Spleen (tissue), 7 donors: ENCODE measurements at regions not wholly inside any gene's neighbourhood (a gene's known extent, or its start where the extent isn't known, plus 50 kb on each side); places are given as distances from the start of the nearest gene placed in this dataset.

Source experiments
- CTCF ChIP-seq, 11 experiments: fragments of 200-600 bp in 7 of 11; fragments of 450-650 bp in 4 of 11; sonication (generic) in 4 of 11; IDR thresholded peaks in 8 of 11; conservative IDR thresholded peaks in 3 of 11; 1 replicate in 7 of 11; 2 replicates in 4 of 11; pipeline versions ENCODE4 v1.4.0 to v1.8.0; 2016 to 2021; ENCODE audit warnings: antibody characterized with exemption in 11 of 11, inconsistent platforms in 4 of 11, mild to moderate bottlenecking in 1 of 11
- POLR2A ChIP-seq, 3 donors: fragments of 450-650 bp; IDR thresholded peaks; one replicate each; pipeline ENCODE4 v1.5.1; 2017; ENCODE audit warnings: antibody characterized with exemption in 3 of 3, mild to moderate bottlenecking in 1 of 3
- donor health status: DM: no; HTN: no; CAD: no; lungs with moderate emphysema.
- donor health status: DM: no; HTN: no; CAD: no.
- donor health status: DM: no; HTN: no; CAD: no.

- no peak for TF ChIP-seq POLR2A (IDR thresholded peaks at IDR 0.05)
- no peak for TF ChIP-seq CTCF (IDR thresholded peaks at IDR 0.05 in 8 of 11, conservative IDR thresholded peaks at IDR 0.05 in 3 of 11)
Measured at GRCh38 chr14:84129941-84130340, 1400.0 kb upstream of the FLRT2 start.
